Ovary (tissue), 7 donors: ENCODE measurements at regions not wholly inside any gene's neighbourhood (a gene's known extent, or its start where the extent isn't known, plus 50 kb on each side); places are given as distances from the start of the nearest gene placed in this dataset.

Experiments
- DNase-seq, 5 donors: peaks; one replicate each; pipeline ENCODE4 v3.0.0-alpha.2; 2019 to 2020
- H3K27ac ChIP-seq, 2 donors: fragments of 200-600 bp; one replicate each; pipeline versions ENCODE4 v1.5.1 to v1.8.0; 2019 to 2022
- H3K27me3 ChIP-seq: fragments of 200-600 bp; one replicate; pipeline ENCODE4 v1.8.0; 2022
- H3K36me3 ChIP-seq: fragments of 200-600 bp; sonication (generic); one replicate; pipeline ENCODE4 v1.5.1; 2019
- H3K4me1 ChIP-seq: one replicate; pipeline ENCODE4 v1.8.1; 2013; ENCODE audit warnings: mild to moderate bottlenecking, moderate library complexity; ENCODE audit not compliant: insufficient read depth
- H3K4me3 ChIP-seq: fragments of 200-600 bp; sonication (generic); one replicate; pipeline ENCODE4 v1.5.1; 2017
- H3K9me3 ChIP-seq, 2 donors: fragments of 200-600 bp in 1 of 2; sonication (generic) in 1 of 2; one replicate each; pipeline versions ENCODE4 v1.5.1 to v1.8.1; 2013 to 2019; ENCODE audit warnings: mild to moderate bottlenecking in 1 of 2, moderate library complexity in 1 of 2
- EP300 ChIP-seq: sonication (generic); formaldehyde crosslinking; IDR thresholded peaks from one replicate; pipeline ENCODE4 v1.6.1; 2017; ENCODE audit warnings: antibody characterized with exemption
- POLR2A ChIP-seq: fragments of 450-650 bp; IDR thresholded peaks from one replicate; pipeline ENCODE4 v1.6.1; 2017; ENCODE audit warnings: antibody characterized with exemption, mild to moderate bottlenecking, moderate library complexity
- WGBS, 3 donors: extraction: QIAGEN DNeasy Blood & Tissue Kit in 1 of 3; methylation state at CpG; one replicate each; pipeline versions ENCODE4 v1.1.5 to v1.1.7; 2013 to 2017; 5-methylcytosine and 5-hydroxymethylcytosine counted together
- intact Hi-C, 4 donors: fragments of 100-400 bp; cut with DNase I; formaldehyde crosslinking; loops; one replicate each; pipeline versions ENCODE4 v1.11.0 to v1.15.1; 2022 to 2023
- TF ChIP-seq, protein P1 (sequence below), 3 donors: fragments of 450-650 bp in 2 of 3; fragments of 200-600 bp in 1 of 3; IDR thresholded peaks; one replicate each; pipeline versions ENCODE4 v1.5.1 to v1.8.0; 2016 to 2022; ENCODE audit warnings: antibody characterized with exemption in 3 of 3, mild to moderate bottlenecking in 1 of 3
- donor health status: DM: no; HTN: no; CAD: no; lungs with moderate emphysema.
- donor health status: DM: no; HTN: no; CAD: no.
- donor health status: Bipolar disorder and iron deficiency.
- donor health status: DM: no; HTN: no; CAD: no.
- donor health status: DM: yes; HTN: yes; CAD: no.

- Histone ChIP-seq H3K4me1 (peaks cover 3% of the 10 kb centered on the region), H3K4me3 (no peak overlapping the region), H3K27ac (no peak overlapping the region), H3K9me3 (no peaks in the 10 kb centered on the region), H3K27me3 (no peaks in the 10 kb centered on the region), H3K36me3 (no peaks in the 10 kb centered on the region)
- TF ChIP-seq POLR2A (no peak), EP300 (no peak)
- TF ChIP-seq, protein P1, sequence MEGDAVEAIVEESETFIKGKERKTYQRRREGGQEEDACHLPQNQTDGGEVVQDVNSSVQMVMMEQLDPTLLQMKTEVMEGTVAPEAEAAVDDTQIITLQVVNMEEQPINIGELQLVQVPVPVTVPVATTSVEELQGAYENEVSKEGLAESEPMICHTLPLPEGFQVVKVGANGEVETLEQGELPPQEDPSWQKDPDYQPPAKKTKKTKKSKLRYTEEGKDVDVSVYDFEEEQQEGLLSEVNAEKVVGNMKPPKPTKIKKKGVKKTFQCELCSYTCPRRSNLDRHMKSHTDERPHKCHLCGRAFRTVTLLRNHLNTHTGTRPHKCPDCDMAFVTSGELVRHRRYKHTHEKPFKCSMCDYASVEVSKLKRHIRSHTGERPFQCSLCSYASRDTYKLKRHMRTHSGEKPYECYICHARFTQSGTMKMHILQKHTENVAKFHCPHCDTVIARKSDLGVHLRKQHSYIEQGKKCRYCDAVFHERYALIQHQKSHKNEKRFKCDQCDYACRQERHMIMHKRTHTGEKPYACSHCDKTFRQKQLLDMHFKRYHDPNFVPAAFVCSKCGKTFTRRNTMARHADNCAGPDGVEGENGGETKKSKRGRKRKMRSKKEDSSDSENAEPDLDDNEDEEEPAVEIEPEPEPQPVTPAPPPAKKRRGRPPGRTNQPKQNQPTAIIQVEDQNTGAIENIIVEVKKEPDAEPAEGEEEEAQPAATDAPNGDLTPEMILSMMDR (IDR thresholded peaks at IDR 0.05) = no peak
- intact Hi-C loops = no loop called here
- DNase-seq = no peak
Observed at GRCh38 chr10:88100281-88100680, 236.9 kb downstream of the PTEN start.

DNA sequence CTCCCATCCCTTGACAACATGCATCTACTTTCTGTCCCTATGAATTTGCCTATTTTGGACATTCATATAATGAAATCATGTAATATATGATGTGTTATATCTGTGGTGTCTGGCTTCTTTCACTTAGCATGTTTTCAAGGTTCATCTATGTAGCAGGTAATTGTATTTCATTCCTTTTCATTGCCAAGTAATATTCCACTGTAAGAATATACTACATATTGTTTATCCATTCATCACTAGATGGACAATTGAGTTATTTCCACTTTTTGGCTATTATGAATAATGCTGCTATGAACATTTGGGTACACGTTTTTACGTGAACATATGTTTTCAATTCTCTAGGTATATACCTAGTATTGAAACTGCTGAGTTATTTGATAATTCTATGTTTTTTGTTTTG lies 238.2 kb downstream of the PTEN start:
- intact Hi-C loops = no loop called here
- Histone ChIP-seq H3K27me3 (no peaks in the 10 kb centered on the region), H3K9me3 (no peaks in the 10 kb centered on the region), H3K4me3 (no peak overlapping the region), H3K27ac (no peak overlapping the region), H3K4me1 (no peaks in the 10 kb centered on the region), H3K36me3 (no peaks in the 10 kb centered on the region)
- DNase-seq = no peak
- WGBS, 3 donors = 90 to 94% (median 92%) methylated on average over 2 of the region's 2 CpGs
- TF ChIP-seq POLR2A = no peak
- no peak for TF ChIP-seq EP300
- TF ChIP-seq, protein P1 (IDR thresholded peaks at IDR 0.05) = no peak

DNA sequence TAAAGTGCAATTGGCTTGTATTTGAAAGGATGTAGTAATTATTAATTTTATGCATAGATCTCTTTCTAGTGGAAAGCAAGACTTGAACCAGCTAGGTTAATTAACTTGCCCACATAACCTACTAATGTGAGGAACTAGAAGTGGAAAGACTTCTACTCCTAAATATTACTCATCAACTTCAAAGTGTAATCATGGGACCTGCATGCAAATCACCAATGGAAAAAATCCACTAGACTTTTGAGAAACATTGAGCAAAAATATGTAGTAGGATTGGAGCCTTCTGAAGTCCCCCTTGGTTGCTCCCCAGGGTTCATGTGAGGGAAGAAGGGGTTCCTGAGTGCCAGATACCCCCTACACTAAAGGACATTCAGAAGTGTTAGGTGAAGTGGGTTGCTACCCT lies 240.2 kb downstream of the PTEN start:
- intact Hi-C loops = no loop called here
- Histone ChIP-seq H3K27ac (no peak overlapping the region), H3K27me3 (no peaks in the 10 kb centered on the region), H3K4me1 (no peaks in the 10 kb centered on the region), H3K36me3 (no peaks in the 10 kb centered on the region), H3K9me3 (no peaks in the 10 kb centered on the region), H3K4me3 (no peak overlapping the region)
- DNase-seq = no peak
- TF ChIP-seq, protein P1 (IDR thresholded peaks at IDR 0.05) = no peak
- TF ChIP-seq POLR2A (no peak), EP300 (no peak)

GRCh38 chr10:88104223-88104622 lies 240.8 kb downstream of the PTEN start:
- Histone ChIP-seq H3K9me3 (no peaks in the 10 kb centered on the region), H3K27me3 (no peaks in the 10 kb centered on the region), H3K36me3 (no peaks in the 10 kb centered on the region), H3K4me1 (no peaks in the 10 kb centered on the region), H3K27ac (no peak overlapping the region), H3K4me3 (no peak overlapping the region)
- no peak for TF ChIP-seq EP300
- no peak for TF ChIP-seq POLR2A
- TF ChIP-seq, protein P1 (IDR thresholded peaks at IDR 0.05) = no peak
- intact Hi-C loops = no loop called here
- no peak for DNase-seq
- WGBS, 3 donors = 89 to 93% (median 93%) methylated on average over 2 of the region's 2 CpGs

DNA sequence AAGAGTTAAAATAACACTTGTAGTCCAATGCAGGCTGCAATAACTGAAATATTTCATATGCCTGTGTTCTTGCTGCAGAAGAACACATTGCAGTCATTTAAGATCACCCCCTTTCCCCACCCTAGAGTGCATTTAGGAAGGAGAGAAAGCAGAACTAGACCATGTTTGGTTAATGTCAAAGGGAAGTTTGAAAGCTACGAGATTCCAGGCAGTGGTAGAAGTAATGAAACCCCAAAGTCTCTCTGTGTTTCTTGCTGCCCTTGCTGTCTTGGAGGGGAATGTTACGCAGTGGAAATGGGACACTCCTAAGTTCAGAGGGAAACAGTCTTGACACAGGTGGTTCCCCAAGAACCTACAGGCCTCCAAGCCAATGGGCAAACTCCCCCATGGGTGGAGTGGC lies 242.9 kb downstream of the PTEN start:
- WGBS, 3 donors = 92 to 100% (median 93%) methylated on average over 2 of the region's 2 CpGs
- Histone ChIP-seq H3K27me3 (no peaks in the 10 kb centered on the region), H3K9me3 (no peaks in the 10 kb centered on the region), H3K4me3 (no peak overlapping the region), H3K27ac (no peak overlapping the region), H3K4me1 (no peaks in the 10 kb centered on the region), H3K36me3 (no peaks in the 10 kb centered on the region)
- no peak for DNase-seq
- intact Hi-C loops = no loop called here
- no peak for TF ChIP-seq POLR2A
- TF ChIP-seq EP300 = no peak
- TF ChIP-seq, protein P1 (IDR thresholded peaks at IDR 0.05) = no peak
